DMS79 treated with DMSO at 0.1 percent for 48 hours (cell line): ENCODE measurements at regions not wholly inside any gene's neighbourhood (a gene's known extent, or its start where the extent isn't known, plus 50 kb on each side); places are given as distances from the start of the nearest gene placed in this dataset.
"Not testable (repeated sequence)": the region's sequence is repeated elsewhere in the genome, so short reads cannot be mapped to it uniquely, and the experiment has no call there.

Experiments
- DNase-seq: peaks from one replicate; lab custom pipeline; 2025; lab: John Stamatoyannopoulos, UW

- DNase-seq, result no peak
Observed at GRCh38 chr6:121595646-121596045, 160.2 kb downstream of the GJA1 start.

DNA sequence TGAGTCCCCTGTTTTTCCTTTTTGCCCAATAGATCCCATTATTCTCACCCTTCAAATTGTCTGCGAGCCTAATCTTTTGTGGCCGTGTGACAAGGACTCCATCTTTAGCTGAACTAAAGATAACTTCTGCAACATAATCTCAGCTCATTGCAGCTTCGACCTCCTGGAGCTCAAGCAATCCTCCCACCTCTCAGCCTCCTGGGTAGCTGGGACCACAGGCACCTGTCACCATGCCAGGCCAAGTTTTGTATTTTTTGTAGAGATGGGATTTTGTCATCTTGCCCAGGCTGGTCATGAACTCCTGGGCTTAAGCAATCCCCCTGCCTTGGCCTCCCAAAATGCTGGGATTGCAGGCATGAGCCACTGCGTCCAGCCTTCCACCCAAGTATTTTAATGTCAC lies 161.0 kb downstream of the GJA1 start:
- no peak for DNase-seq

DNA sequence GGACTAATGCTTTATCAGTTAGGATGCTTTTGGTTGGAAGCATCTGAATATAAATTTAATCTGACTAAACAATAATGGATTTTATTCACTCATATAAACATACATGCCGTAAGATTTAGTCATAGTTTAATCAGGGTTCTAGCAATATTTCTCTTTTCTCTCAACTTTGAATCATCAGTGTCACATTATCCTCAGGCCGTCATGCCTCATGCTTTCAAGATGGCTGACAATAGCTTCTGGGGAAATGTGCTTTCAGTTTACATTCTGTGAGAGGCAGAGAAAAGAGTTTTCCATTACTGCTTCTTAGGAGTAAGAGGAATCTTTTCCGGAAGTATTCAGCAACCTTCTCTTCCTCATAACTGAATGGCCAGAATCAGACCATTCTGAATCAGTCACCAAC lies 162.2 kb downstream of the GJA1 start:
- no peak for DNase-seq

DNA sequence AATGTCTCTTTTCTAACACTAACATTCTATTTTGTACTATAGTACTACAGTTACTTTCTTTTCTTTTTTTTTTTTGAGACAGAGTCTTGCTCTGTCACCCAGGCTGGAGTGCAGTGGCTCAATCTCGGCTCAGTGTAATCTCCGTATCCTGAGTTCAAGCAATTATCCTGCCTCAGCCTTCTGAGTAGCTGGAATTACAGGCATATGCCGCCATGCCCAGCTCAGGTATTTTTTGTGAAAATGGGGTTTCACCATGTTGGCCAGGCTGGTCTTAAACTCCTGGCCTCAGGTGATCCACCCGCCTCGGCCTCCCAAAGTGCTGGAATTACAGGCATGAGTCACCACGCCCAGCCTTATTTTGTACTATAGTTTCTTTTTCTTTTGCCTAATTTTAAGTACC lies 163.9 kb downstream of the GJA1 start:
- not testable (repeated sequence) for DNase-seq

GRCh38 chr6:121600389-121601168 lies 165.1 kb downstream of the GJA1 start:
- no peak for DNase-seq

- no peak for DNase-seq
Observed at GRCh38 chr6:121603486-121603885, 168.0 kb downstream of the GJA1 start.

GRCh38 chr6:121607721-121608120 lies 172.3 kb downstream of the GJA1 start:
- no peak for DNase-seq

- no peak for DNase-seq
Observed at GRCh38 chr6:121608270-121608669, 172.8 kb downstream of the GJA1 start.

DNA sequence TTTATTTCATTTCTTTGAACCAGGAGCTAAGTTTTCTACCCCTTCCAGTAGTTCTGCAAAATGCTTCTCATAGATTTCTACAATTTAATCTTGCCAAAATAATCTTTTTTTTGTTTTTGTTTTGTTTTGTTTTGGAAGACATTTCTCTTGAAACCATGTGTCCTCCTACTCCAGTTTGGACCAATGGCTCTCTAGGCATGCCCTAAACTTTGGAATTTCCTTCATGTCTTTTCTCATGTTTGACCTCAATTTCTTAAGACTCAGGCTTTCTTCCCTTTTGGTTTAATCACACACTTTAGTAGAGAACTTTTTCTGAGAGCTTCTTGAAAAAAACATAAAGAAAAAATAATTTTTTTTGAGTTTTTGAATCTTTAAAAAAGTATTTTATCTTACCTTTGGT lies 173.8 kb downstream of the GJA1 start:
- DNase-seq, result no peak

- DNase-seq, result no peak
Observed at GRCh38 chr6:121612927-121613326, 177.5 kb downstream of the GJA1 start.

- no peak for DNase-seq
Observed at GRCh38 chr6:121614115-121614514, 178.7 kb downstream of the GJA1 start.

GRCh38 chr6:121615493-121615892 lies 180.0 kb downstream of the GJA1 start:
- DNase-seq, result no peak

DNA sequence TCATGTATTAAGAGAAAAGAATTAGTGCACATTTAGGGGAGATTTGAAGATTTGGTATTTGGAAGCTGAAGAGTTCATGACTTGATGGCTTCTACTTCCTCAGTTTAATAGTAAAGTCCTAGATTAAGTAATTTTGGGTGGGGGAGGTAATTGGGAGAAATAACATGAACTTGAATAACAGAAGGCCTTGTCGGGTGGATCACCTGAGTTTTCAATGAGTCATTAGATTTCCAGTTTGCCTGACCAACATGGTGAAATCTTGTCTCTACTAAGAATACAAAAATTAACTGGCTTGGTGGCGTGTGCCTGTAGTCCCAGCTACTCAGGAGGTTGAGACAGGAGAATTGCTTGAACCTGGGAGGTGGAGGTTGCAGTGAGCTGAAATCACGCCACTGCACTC lies 181.0 kb downstream of the GJA1 start:
- DNase-seq, result no peak

- no peak for DNase-seq
Observed at GRCh38 chr6:121617388-121617787, 181.9 kb downstream of the GJA1 start.

GRCh38 chr6:121619013-121619412 lies 183.6 kb downstream of the GJA1 start:
- DNase-seq, result no peak

DNA sequence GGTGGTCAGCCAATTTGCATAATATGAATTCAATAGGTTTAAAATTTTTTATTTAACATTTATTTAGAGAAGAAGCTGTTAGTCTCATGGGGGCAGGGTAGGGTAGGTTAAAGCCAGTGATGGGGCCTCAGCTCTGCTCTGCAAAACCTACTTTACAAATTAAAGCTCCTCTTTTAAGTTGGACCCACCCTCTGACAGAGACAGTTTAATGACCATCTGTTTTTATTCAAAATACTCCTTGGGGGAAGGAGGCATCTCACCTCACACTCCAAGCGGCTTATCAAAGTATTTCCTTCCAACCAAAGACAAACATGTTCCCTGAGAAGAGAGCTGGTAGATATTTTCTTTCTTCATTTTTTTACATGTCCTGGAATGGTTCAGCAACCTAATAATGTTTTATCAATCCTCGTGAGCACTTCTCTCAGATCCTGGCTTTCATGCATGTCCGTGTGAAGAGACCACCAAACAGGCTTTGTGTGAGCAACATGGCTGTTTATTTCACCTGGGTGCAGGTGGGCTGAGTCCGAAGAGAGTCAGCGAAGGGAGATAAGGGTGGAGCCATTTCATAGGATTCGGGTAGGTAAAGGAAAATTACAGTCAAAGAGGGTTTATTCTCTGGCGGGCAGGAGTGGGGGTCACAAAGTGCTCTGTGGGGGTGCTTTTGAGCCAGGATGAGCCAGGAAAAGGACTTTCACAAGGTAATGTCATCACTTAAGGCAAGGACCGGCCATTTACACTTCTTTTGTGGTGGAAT lies 184.7 kb downstream of the GJA1 start:
- no peak for DNase-seq

GRCh38 chr6:121627761-121628160 lies 192.3 kb downstream of the GJA1 start:
- DNase-seq, result no peak

DNA sequence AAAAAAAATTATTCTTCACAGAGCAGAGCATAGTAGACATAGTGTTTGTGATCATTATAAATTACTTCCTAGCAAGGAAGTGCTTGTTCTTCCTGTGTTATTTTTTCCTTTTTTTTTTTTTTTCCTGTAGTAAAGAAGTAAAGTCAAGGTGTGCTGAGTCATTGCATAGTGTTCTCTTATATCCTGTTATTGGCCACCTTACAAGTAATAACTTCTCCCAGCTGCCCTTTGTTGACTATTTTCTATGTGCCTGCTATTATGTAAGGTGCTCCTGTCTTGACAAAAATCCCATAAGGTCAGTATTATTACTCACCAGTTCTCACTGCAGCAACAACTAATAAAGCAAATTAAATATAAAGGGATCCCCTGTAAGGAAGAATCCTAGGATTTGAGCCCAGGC lies 195.3 kb downstream of the GJA1 start:
- no peak for DNase-seq

DNA sequence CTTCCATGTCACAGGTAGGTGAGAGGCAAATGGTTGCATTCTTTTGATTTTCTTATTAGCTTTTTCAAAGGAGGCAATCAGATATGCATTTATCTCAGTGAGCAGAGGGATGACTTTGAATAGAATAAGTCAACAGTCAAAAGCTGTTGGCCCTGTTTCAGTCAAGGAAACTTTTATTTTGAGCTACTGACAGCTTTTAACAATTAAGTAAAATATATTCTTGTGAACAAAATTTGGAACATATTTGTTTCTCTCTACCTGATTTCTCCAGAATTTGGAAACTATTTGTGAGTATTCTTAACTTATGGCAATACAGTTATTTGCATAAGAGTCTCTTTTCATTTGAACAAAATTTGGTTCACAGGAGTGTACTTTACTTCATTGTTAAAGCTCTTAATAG lies 196.3 kb downstream of the GJA1 start:
- not testable (repeated sequence) for DNase-seq

DNA sequence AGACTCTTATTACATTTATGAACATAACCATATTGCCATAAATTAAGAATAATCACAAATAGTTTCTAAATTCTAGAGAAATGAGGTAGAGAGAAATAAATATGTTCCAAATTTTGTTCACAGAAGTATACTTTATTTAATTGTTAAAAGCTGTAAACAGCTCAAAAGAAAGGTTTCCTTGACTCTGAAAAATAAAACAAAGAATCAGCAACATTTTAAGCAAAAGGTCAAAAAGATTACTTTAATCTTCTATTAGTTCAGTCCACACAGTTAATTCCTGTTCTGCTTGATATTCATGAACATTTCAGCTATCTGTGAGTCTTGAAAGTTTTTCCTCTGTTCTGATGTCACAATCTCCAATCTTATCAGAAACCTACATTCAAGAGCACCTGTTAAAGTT lies 197.9 kb downstream of the GJA1 start:
- DNase-seq, result no peak

GRCh38 chr6:121634586-121634985 lies 199.1 kb downstream of the GJA1 start:
- not testable (repeated sequence) for DNase-seq

- no peak for DNase-seq
Observed at GRCh38 chr6:121635355-121635754, 199.9 kb downstream of the GJA1 start.

DNA sequence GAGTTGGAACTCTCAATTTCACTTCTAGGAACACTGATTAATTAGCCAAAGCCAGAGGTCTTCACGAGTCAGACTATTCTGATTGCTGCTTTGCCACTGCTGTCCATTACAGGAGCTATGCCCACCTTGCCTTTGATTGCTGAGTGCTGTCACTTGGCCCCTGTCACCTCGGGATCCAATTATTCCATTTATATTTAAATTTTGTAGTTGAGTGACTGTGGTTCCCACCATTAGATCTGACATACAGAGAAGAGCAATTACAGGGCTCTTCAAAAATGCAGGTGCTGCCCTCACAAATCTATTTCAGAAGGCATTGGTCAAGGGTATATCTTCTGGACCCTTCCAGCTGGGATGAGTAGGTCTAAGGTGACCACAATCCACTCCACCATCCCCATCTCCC lies 200.8 kb downstream of the GJA1 start:
- DNase-seq, result not testable (repeated sequence)

DNA sequence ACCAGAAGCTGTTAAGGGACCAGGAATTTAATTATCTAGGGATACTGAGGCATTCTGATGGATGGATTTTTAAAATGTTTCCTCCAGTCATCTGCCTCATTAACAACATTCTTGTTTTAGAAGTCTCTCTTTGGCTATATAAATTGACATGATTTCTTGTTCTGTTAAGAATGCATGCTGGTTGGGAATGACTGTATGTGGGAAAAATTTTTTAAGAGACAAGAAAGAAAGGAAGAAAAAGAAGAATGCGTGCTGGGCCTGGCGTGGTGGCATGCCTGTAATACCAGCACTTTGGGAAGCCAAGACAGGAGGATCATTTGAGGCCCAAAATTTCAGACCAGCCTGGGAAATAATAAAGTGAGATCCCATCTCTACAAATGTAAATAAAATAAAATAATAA lies 203.6 kb downstream of the GJA1 start:
- DNase-seq, result no peak
